Activated CD8-positive, alpha-beta T cell treated with anti-CD3 and anti-CD28 coated beads, Interleukin-2, amount 10 ng/mL, durations not matched to agents 7 days and 5 days (primary cell): ENCODE measurements at regions not wholly inside any gene's neighbourhood (a gene's known extent, or its start where the extent isn't known, plus 50 kb on each side); places are given as distances from the start of the nearest gene placed in this dataset.
"Not testable (repeated sequence)": the region's sequence is repeated elsewhere in the genome, so short reads cannot be mapped to it uniquely, and the experiment has no call there.

Experiments
- ATAC-seq: fragments of 150-1000 bp; cut with Tn5 transposase; one replicate; pipeline ENCODE4 v1.10.0; 2021; ENCODE audit warnings: moderate library complexity
- CTCF ChIA-PET: fragments of 350-600 bp; sonication (Branson Sonifier 250); formaldehyde crosslinking; loops from one replicate; lab custom pipeline; 2021; ENCODE audit warnings: antibody characterized with exemption; lab: Charles Lee
- POLR2A ChIA-PET: fragments of 350-600 bp; sonication (Branson Sonifier 250); formaldehyde crosslinking; loops from one replicate; lab custom pipeline; 2021; ENCODE audit warnings: antibody characterized with exemption; lab: Charles Lee
- DNase-seq: peaks from one replicate; pipeline ENCODE4 v3.0.0-alpha.2; 2020
- H3K27ac Mint-ChIP-seq: one replicate; pipeline ENCODE4 v1.8.0; 2021; ENCODE audit warnings: mild to moderate bottlenecking, mixed read lengths
- H3K27me3 Mint-ChIP-seq: one replicate; pipeline ENCODE4 v1.8.0; 2021; ENCODE audit warnings: low read depth, mixed read lengths
- H3K36me3 Mint-ChIP-seq: one replicate; pipeline ENCODE4 v1.8.0; 2021; ENCODE audit warnings: low read depth, mixed read lengths
- H3K4me1 Mint-ChIP-seq: one replicate; pipeline ENCODE4 v1.8.0; 2021; ENCODE audit warnings: low read depth, mixed read lengths
- H3K4me3 Mint-ChIP-seq: one replicate; pipeline ENCODE4 v1.8.0; 2021; ENCODE audit warnings: mild to moderate bottlenecking, mixed read lengths
- H3K9me3 Mint-ChIP-seq: one replicate; pipeline ENCODE4 v1.8.0; 2022; ENCODE audit warnings: mixed read lengths; ENCODE audit not compliant: insufficient read depth

DNA sequence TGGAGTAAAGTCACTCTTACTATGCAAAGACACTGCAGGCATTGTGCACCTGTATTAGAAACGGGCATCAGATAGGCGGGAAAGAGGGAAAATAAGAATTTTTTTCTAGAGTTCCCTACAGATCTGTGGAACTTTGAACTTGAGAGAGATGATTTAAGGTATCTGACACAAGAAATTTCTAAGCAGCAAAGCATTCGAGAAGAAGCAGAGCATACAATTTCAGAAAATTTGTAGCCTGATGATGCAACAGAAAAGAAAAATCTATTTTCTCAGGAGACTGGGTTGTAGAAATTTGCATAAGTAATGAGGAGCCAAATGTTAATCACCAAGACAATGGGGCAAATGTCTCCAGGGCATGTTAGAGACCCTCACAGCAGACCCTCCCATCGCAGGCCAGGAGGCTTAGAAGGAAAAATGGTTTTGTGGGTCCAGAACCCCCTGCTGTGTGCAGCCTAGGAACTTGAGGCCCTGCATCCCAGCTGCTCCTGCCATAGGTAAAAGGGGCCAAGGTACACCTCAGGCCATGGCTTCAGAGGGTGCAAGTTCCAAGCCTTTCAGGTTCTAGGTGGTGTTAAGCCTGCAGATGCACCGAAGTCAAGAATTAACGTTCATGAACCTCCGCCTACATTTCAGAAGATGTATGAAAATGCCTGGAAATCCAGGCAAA is 163.5 kb upstream of the GTF2H2 start:
- H3K9me3 Mint-ChIP-seq, H3K27ac Mint-ChIP-seq, POLR2A ChIA-PET, H3K4me3 Mint-ChIP-seq, CTCF ChIA-PET, H3K36me3 Mint-ChIP-seq, ATAC-seq, H3K27me3 Mint-ChIP-seq, H3K4me1 Mint-ChIP-seq: not testable (repeated sequence)
- peak; percentile 20 for DNase-seq
